SK-N-SH (cell line): ENCODE measurements at regions not wholly inside any gene's neighbourhood (a gene's known extent, or its start where the extent isn't known, plus 50 kb on each side); places are given as distances from the start of the nearest gene placed in this dataset.

Experiments
- CTCF ChIA-PET: fragments of 300-600, 350-600 bp; formaldehyde crosslinking; extraction: SDS; loops from one replicate; lab custom pipeline; 2021; lab: Yijun Ruan, JAX
- POLR2A ChIA-PET: fragments of 350-600 bp; sonication (Branson Sonifier 250); formaldehyde crosslinking; extraction: SDS; loops from one replicate; lab custom pipeline; 2020; ENCODE audit warnings: antibody characterized with exemption, inconsistent platforms; lab: Yijun Ruan, JAX
- DNase-seq: peaks from one replicate; pipeline ENCODE4 v3.0.0; 2012
- H2AFZ ChIP-seq: fragments of 200-600 bp; sonication (generic); 2 replicates; pipeline ENCODE4 v1.8.1; 2016; ENCODE audit warnings: antibody characterized with exemption, mild to moderate bottlenecking, low read depth
- H3F3A ChIP-seq: fragments of 200-600 bp; sonication (generic); replicated peaks from 2 replicates; pipeline ENCODE3; 2016; ENCODE audit warnings: antibody characterized with exemption, mild to moderate bottlenecking; ENCODE audit not compliant: insufficient read depth
- H3K27ac ChIP-seq, 2 experiments: fragments of 200-500 bp in 1 of 2; fragments of 200-600 bp in 1 of 2; sonication (Bioruptor generic) in 1 of 2; sonication (generic), shearing (Covaris generic) in 1 of 2; 2 replicates each; pipeline versions ENCODE4 v1.5.1 to v1.6.1; 2014 to 2016; ENCODE audit warnings: low read depth in 2 of 2, inconsistent platforms in 1 of 2, low read length in 1 of 2, mild to moderate bottlenecking in 1 of 2, mixed read lengths in 1 of 2
- H3K27me3 ChIP-seq: fragments of 200-600 bp; sonication (generic), shearing (Covaris generic); 2 replicates; pipeline ENCODE4 v1.6.1; 2016; ENCODE audit warnings: mixed run types; ENCODE audit not compliant: insufficient read depth
- H3K36me3 ChIP-seq, 2 experiments: fragments of 200-500 bp in 1 of 2; fragments of 200-600 bp in 1 of 2; sonication (Bioruptor generic) in 1 of 2; sonication (generic) in 1 of 2; replicated peaks in 1 of 2; 2 replicates each; pipeline versions ENCODE3 to v1.5.1; 2014 to 2016; ENCODE audit warnings: low read length in 1 of 2, mild to moderate bottlenecking in 1 of 2; ENCODE audit not compliant: insufficient read depth in 2 of 2, control insufficient read depth in 1 of 2
- H3K4me1 ChIP-seq, 2 experiments: fragments of 200-500 bp in 1 of 2; fragments of 200-600 bp in 1 of 2; sonication (Bioruptor generic) in 1 of 2; sonication (generic), shearing (Covaris generic) in 1 of 2; 2 replicates each; pipeline versions ENCODE4 v1.5.1 to v1.6.1; 2014 to 2016; ENCODE audit warnings: low read depth in 1 of 2, low read length in 1 of 2, mixed run types in 1 of 2; ENCODE audit not compliant: insufficient read depth in 2 of 2, control insufficient read depth in 1 of 2
- H3K4me2 ChIP-seq: fragments of 200-600 bp; sonication (generic), shearing (Covaris generic); 2 replicates; pipeline ENCODE4 v1.6.1; 2017; ENCODE audit warnings: mixed run types
- H3K4me3 ChIP-seq, 2 experiments: fragments of 200-500 bp in 1 of 2; fragments of 200-600 bp in 1 of 2; sonication (Bioruptor generic) in 1 of 2; sonication (generic), shearing (Covaris generic) in 1 of 2; 2 replicates each; pipeline versions ENCODE4 v1.5.1 to v1.8.1; 2014 to 2016; ENCODE audit warnings: low read depth in 2 of 2, inconsistent platforms in 1 of 2, low read length in 1 of 2, mild to moderate bottlenecking in 1 of 2, mixed read lengths in 1 of 2, moderate library complexity in 1 of 2
- H3K79me2 ChIP-seq: fragments of 200-600 bp; sonication (generic); 2 replicates; pipeline ENCODE4 v1.8.1; 2017; ENCODE audit warnings: mild to moderate bottlenecking; ENCODE audit not compliant: insufficient read depth
- H3K9ac ChIP-seq: fragments of 200-600 bp; sonication (generic); 2 replicates; pipeline ENCODE4 v1.6.1; 2017; ENCODE audit warnings: mixed run types
- H3K9me2 ChIP-seq: fragments of 200-600 bp; sonication (generic); 2 replicates; pipeline ENCODE4 v1.6.1; 2017; ENCODE audit warnings: mixed run types
- H3K9me3 ChIP-seq: fragments of 200-600 bp; sonication (generic); 2 replicates; pipeline ENCODE4 v1.6.1; 2017; ENCODE audit warnings: mixed run types, mild to moderate bottlenecking, moderate library complexity
- H4K20me1 ChIP-seq: fragments of 200-600 bp; sonication (generic); 2 replicates; pipeline ENCODE4 v1.6.1; 2017; ENCODE audit warnings: mild to moderate bottlenecking, mixed run types; ENCODE audit not compliant: insufficient read depth
- CHD2 ChIP-seq: fragments of 150-350 bp; IDR thresholded peaks from 2 replicates; pipeline ENCODE4 v1.6.1; 2018; ENCODE audit warnings: low read length; ENCODE audit not compliant: partially characterized antibody
- EZH2phosphoT487 ChIP-seq: fragments of 200-600 bp; sonication (generic); IDR thresholded peaks from 2 replicates; pipeline ENCODE4 v1.6.1; 2017; ENCODE audit warnings: low read depth, mixed run types, mild to moderate bottlenecking, antibody characterized with exemption, moderate library complexity, borderline replicate concordance
- FOSL2 ChIP-seq: IDR thresholded peaks from 2 replicates; pipeline ENCODE4 v1.4.0; 2012; ENCODE audit warnings: low read depth, mild to moderate bottlenecking, moderate library complexity, borderline replicate concordance
- FOXJ3 ChIP-seq: sonication (generic); formaldehyde crosslinking; IDR thresholded peaks from 2 replicates; pipeline ENCODE4 v1.5.1; 2020; ENCODE audit warnings: mild to moderate bottlenecking, missing genetic modification reagents
- GATA2 ChIP-seq: sonication (generic); formaldehyde crosslinking; IDR thresholded peaks from 2 replicates; pipeline ENCODE4 v1.5.0; 2020; ENCODE audit warnings: mild to moderate bottlenecking, missing genetic modification reagents
- JUND ChIP-seq: IDR thresholded peaks from 2 replicates; pipeline ENCODE4 v1.4.0; 2012
- MAX ChIP-seq: IDR thresholded peaks from 2 replicates; pipeline ENCODE4 v1.4.0; 2012; ENCODE audit warnings: low read depth
- MXI1 ChIP-seq: IDR thresholded peaks from 2 replicates; pipeline ENCODE4 v1.6.1; 2012; ENCODE audit warnings: mild to moderate bottlenecking, low read depth, low read length, improper control_type of control experiment
- POLR2AphosphoS5 ChIP-seq: IDR thresholded peaks from 2 replicates; pipeline ENCODE4 v1.6.1; 2012; ENCODE audit warnings: low read depth, low read length
- RCOR1 ChIP-seq: fragments of 150-350 bp; IDR thresholded peaks from 2 replicates; pipeline ENCODE4 v1.6.1; 2017; ENCODE audit warnings: antibody characterized with exemption, low read length
- RFX5 ChIP-seq: IDR thresholded peaks from 2 replicates; pipeline ENCODE4 v1.6.1; 2012; ENCODE audit warnings: mild to moderate bottlenecking, improper control_type of control experiment, low read length
- SMC3 ChIP-seq: IDR thresholded peaks from 2 replicates; pipeline ENCODE4 v1.6.1; 2012; ENCODE audit warnings: low read depth, low read length, improper control_type of control experiment
- TAF1 ChIP-seq: IDR thresholded peaks from 2 replicates; pipeline ENCODE4 v1.6.1; 2012; ENCODE audit warnings: low read depth, mild to moderate bottlenecking, low read length, moderate library complexity, borderline replicate concordance
- TCF12 ChIP-seq: IDR thresholded peaks from 2 replicates; pipeline ENCODE4 v1.4.0; 2012
- TEAD4 ChIP-seq: IDR thresholded peaks from 2 replicates; pipeline ENCODE4 v1.4.0; 2012; ENCODE audit warnings: mild to moderate bottlenecking, borderline replicate concordance; ENCODE audit not compliant: insufficient read depth
- YY1 ChIP-seq: IDR thresholded peaks from 2 replicates; pipeline ENCODE4 v1.4.0; 2012; ENCODE audit warnings: low read depth, mild to moderate bottlenecking
- WGBS: methylation state at CpG from one replicate; pipeline ENCODE4 v1.1.6; 2017; ENCODE audit warnings: low lambda C conversion rate; 5-methylcytosine and 5-hydroxymethylcytosine counted together
- TF ChIP-seq, protein P1 (sequence below): IDR thresholded peaks from 2 replicates; pipeline ENCODE4; 2012
- TF ChIP-seq, protein P2 (sequence below): fragments of 200-600 bp; sonication (generic); IDR thresholded peaks from 2 replicates; pipeline ENCODE4 v1.6.1; 2017; ENCODE audit warnings: antibody characterized with exemption, mild to moderate bottlenecking, moderate library complexity

- Histone ChIP-seq H3K27ac (no peak overlapping the region), H3K27me3 (no peaks in the 10 kb centered on the region; the same call in 1 of the 2 replicates), H3K9me2 (no peaks in the 10 kb centered on the region), H3K36me3 (no peaks in the 10 kb centered on the region), H3K4me3 (no peak overlapping the region), H3K9ac (no peak overlapping the region), H3K4me2 (no peak overlapping the region), H2AFZ (no peak overlapping the region), H3K79me2 (no peaks in the 10 kb centered on the region), H4K20me1 (no peaks in the 10 kb centered on the region), H3F3A (no peaks in the 10 kb centered on the region), H3K4me1 (peaks cover 0 to 5% of the 10 kb centered on the region in 2 experiments; a peak in 1 of 4 replicates), H3K9me3 (no peaks in the 10 kb centered on the region)
- DNase-seq: no peak
- TF ChIP-seq, protein P1, sequence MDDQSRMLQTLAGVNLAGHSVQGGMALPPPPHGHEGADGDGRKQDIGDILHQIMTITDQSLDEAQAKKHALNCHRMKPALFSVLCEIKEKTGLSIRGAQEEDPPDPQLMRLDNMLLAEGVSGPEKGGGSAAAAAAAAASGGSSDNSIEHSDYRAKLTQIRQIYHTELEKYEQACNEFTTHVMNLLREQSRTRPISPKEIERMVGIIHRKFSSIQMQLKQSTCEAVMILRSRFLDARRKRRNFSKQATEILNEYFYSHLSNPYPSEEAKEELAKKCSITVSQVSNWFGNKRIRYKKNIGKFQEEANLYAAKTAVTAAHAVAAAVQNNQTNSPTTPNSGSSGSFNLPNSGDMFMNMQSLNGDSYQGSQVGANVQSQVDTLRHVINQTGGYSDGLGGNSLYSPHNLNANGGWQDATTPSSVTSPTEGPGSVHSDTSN: no peak
- TF ChIP-seq TEAD4 (no peak), SMC3 (no peak), RFX5 (no peak), RCOR1 (no peak), CHD2 (no peak), GATA2 (CRISPR knock-in tag) (no peak), YY1 (no peak), TAF1 (no peak), MXI1 (no peak), POLR2AphosphoS5 (no peak), TCF12 (no peak), MAX (no peak), FOSL2 (no peak), JUND (no peak), FOXJ3 (no peak), EZH2phosphoT487 (no peak)
- TF ChIP-seq, protein P2, sequence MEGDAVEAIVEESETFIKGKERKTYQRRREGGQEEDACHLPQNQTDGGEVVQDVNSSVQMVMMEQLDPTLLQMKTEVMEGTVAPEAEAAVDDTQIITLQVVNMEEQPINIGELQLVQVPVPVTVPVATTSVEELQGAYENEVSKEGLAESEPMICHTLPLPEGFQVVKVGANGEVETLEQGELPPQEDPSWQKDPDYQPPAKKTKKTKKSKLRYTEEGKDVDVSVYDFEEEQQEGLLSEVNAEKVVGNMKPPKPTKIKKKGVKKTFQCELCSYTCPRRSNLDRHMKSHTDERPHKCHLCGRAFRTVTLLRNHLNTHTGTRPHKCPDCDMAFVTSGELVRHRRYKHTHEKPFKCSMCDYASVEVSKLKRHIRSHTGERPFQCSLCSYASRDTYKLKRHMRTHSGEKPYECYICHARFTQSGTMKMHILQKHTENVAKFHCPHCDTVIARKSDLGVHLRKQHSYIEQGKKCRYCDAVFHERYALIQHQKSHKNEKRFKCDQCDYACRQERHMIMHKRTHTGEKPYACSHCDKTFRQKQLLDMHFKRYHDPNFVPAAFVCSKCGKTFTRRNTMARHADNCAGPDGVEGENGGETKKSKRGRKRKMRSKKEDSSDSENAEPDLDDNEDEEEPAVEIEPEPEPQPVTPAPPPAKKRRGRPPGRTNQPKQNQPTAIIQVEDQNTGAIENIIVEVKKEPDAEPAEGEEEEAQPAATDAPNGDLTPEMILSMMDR: no peak
- POLR2A ChIA-PET: no interaction called here
- 84% methylated on average over 22 of the region's 23 CpGs for WGBS
- CTCF ChIA-PET: interaction anchor here (1.0 to 1.8 kb wide), 2 partner anchors 20 to 203 kb away, joined by 3 to 4 read pairs; no protein-coding TSS in a partner anchor
These were observed 70.4 kb upstream of the HPCAL1 start for GRCh38 chr2:10232096-10232815.
